ENCODE measurements at regions not wholly inside any gene's neighbourhood (a gene's known extent, or its start where the extent isn't known, plus 50 kb on each side); places are given as distances from the start of the nearest gene placed in this dataset.
A peak's percentile ranks its signal among the peaks of the same experiment; 100 is the strongest.
"Not testable (repeated sequence)": the region's sequence is repeated elsewhere in the genome, so short reads cannot be mapped to it uniquely, and the experiment has no call there.

DNA sequence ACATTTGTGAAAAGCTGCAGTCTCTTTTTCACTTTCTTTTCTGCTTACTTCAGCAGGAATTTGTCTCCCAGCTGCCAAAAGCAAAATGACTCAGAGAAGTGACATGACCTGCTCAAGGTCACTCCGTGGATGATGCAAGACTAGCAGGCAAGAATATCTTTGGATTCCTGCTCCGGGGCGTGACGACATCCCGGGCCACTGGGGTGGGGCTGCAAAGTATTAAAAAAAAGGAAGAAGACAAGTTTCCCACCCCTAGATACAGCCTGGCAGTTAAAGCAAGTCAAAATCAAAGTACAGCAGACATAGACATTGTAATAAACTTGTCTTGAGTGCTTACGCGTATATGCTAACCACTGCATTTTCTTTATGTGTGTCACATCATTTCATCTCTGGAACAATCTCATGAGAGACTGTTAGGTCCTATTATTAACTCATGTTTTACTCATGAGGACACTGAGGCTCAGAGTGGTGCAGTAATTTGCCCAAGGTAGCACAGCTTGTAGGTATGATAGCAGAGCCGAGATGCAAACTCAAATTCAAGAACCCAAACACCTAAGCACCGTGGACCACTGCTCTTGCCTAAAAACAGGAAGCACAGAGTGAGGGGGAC lies 485.2 kb upstream of the PROK2 start:
- no peak overlapping the region for H3K4me3 ChIP-seq (ENCODE audit: low read depth, low read length)
- H3K9me3 ChIP-seq, result no peaks in the 10 kb centered on the region
- peaks cover 24% of the 10 kb centered on the region for H3K4me1 ChIP-seq
- DNase-seq, result peak; percentile 41
- no peaks in the 10 kb centered on the region for H3K27me3 ChIP-seq
- TF ChIP-seq, protein P1, sequence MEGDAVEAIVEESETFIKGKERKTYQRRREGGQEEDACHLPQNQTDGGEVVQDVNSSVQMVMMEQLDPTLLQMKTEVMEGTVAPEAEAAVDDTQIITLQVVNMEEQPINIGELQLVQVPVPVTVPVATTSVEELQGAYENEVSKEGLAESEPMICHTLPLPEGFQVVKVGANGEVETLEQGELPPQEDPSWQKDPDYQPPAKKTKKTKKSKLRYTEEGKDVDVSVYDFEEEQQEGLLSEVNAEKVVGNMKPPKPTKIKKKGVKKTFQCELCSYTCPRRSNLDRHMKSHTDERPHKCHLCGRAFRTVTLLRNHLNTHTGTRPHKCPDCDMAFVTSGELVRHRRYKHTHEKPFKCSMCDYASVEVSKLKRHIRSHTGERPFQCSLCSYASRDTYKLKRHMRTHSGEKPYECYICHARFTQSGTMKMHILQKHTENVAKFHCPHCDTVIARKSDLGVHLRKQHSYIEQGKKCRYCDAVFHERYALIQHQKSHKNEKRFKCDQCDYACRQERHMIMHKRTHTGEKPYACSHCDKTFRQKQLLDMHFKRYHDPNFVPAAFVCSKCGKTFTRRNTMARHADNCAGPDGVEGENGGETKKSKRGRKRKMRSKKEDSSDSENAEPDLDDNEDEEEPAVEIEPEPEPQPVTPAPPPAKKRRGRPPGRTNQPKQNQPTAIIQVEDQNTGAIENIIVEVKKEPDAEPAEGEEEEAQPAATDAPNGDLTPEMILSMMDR (IDR thresholded peaks at IDR 0.05; ENCODE audit: low read depth, low read length), result no peak
- no peaks in the 10 kb centered on the region for H3K36me3 ChIP-seq

DNA sequence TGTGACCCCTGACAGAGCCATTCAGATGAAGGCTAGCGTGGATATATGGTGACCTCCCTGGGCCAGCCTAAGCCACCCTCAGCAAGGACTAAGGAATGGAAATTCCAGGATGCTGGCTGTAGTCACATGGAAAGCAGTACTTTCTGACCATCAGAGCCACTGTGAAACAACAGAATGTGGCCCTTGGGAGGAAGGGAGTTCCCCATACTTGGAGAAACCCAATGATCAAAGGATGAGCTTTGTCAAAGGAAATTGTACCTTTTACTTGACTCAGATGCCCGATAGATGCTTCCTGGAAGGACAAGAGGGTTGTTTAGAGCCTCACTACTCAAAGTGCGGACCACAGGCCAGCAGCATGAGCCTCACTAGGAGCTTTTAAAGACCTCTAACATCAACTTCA lies 484.5 kb upstream of the PROK2 start:
- Histone ChIP-seq H3K36me3 (no peaks in the 10 kb centered on the region), H3K9me3 (no peaks in the 10 kb centered on the region), H3K27me3 (no peaks in the 10 kb centered on the region), H3K4me3 (ENCODE audit: low read depth, low read length) (no peak overlapping the region), H3K4me1 (peaks cover 25% of the 10 kb centered on the region)
- TF ChIP-seq, protein P1 (IDR thresholded peaks at IDR 0.05; ENCODE audit: low read depth, low read length), result no peak
- DNase-seq, result no peak

- not testable (repeated sequence) for H3K27me3 ChIP-seq; H3K4me3 ChIP-seq (ENCODE audit: low read depth, low read length); DNase-seq; H3K9me3 ChIP-seq; H3K36me3 ChIP-seq
- H3K4me1 ChIP-seq, result peaks cover 15% of the 10 kb centered on the region
Measured at GRCh38 chr3:72266921-72267524, 482.1 kb upstream of the PROK2 start.

GRCh38 chr3:72266016-72266370 lies 481.0 kb upstream of the PROK2 start:
- no peak for DNase-seq
- no peaks in the 10 kb centered on the region for H3K27me3 ChIP-seq
- no peaks in the 10 kb centered on the region for H3K36me3 ChIP-seq
- peaks cover 15% of the 10 kb centered on the region for H3K4me1 ChIP-seq
- H3K4me3 ChIP-seq (ENCODE audit: low read depth, low read length), result no peak overlapping the region
- TF ChIP-seq, protein P1 (IDR thresholded peaks at IDR 0.05; ENCODE audit: low read depth, low read length), result no peak
- no peaks in the 10 kb centered on the region for H3K9me3 ChIP-seq

- Histone ChIP-seq H3K4me3 (ENCODE audit: low read depth, low read length) (no peak overlapping the region), H3K4me1 (peaks cover 15% of the 10 kb centered on the region), H3K9me3 (no peaks in the 10 kb centered on the region), H3K36me3 (no peaks in the 10 kb centered on the region), H3K27me3 (no peaks in the 10 kb centered on the region)
- no peak for DNase-seq
- TF ChIP-seq, protein P1 (IDR thresholded peaks at IDR 0.05; ENCODE audit: low read depth, low read length), result peak; percentile 37
Measured at GRCh38 chr3:72265256-72266015, 480.5 kb upstream of the PROK2 start.

DNA sequence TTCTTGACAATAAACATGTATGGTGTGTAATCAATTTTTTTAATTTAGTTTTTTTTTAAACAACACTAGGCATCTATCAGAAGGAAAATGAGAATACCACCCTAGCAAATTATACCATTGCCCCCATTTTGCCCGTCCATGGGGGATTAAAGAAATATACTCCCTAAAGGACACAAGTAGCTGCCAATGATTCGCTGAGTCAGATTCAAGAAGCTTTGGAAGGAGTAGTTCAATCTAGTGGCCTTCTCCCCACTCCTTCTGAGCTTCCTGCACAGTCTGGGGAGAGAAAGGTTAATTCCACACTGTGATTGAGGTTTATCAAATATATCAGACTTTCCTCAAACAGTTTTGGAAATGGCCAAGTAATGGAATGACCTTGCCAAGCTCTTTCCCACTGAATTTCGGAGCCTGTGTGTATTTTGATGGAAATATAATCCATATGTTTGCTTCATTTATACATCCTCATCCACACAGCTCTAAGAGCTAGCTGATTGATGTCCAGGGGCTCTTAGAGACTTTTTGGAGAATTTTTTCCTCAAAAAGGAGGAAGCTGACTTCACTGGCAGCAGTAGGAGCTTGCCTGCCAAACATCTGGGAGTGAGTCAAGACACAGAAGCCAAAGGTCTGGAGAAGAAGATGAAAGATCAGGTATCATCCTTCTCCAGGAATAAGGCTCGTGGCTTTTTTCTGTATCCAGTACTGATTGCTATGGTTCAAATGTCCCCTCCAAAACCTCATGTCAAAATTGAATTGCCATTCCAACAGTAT lies 478.5 kb upstream of the PROK2 start:
- H3K9me3 ChIP-seq, result no peaks in the 10 kb centered on the region
- H3K4me3 ChIP-seq (ENCODE audit: low read depth, low read length), result no peak overlapping the region
- H3K27me3 ChIP-seq, result no peaks in the 10 kb centered on the region
- peaks cover 7% of the 10 kb centered on the region for H3K4me1 ChIP-seq
- no peak for DNase-seq
- TF ChIP-seq, protein P1 (IDR thresholded peaks at IDR 0.05; ENCODE audit: low read depth, low read length), result no peak
- no peaks in the 10 kb centered on the region for H3K36me3 ChIP-seq

All from BE2C (cell line).